ENCODE measurements at regions not wholly inside any gene's neighbourhood (a gene's known extent, or its start where the extent isn't known, plus 50 kb on each side); places are given as distances from the start of the nearest gene placed in this dataset.

GRCh38 chrX:6906608-6907007 is 240.9 kb upstream of the STS start:
- Histone ChIP-seq H3K4me1 (ENCODE audit: low read depth) (no peaks in the 10 kb centered on the region), H3K27me3 (no peaks in the 10 kb centered on the region), H3K9me3 (ENCODE audit: low read depth) (no peaks in the 10 kb centered on the region), H3K27ac (no peak overlapping the region), H3K36me3 (no peaks in the 10 kb centered on the region), H3K4me3 (no peak overlapping the region)
- no peak for DNase-seq (ENCODE audit: low read depth in 1 of 2, low spot score in 1 of 2)
- TF ChIP-seq CTCF (IDR thresholded peaks at IDR 0.05; ENCODE audit: low read depth, low read length), result no peak

GRCh38 chrX:6904156-6904555 is 243.4 kb upstream of the STS start:
- no peak overlapping the region for H3K27ac ChIP-seq
- TF ChIP-seq CTCF (IDR thresholded peaks at IDR 0.05; ENCODE audit: low read depth, low read length), result no peak
- no peaks in the 10 kb centered on the region for H3K4me1 ChIP-seq (ENCODE audit: low read depth)
- H3K36me3 ChIP-seq, result no peaks in the 10 kb centered on the region
- DNase-seq (ENCODE audit: low read depth in 1 of 2, low spot score in 1 of 2), result no peak
- no peaks in the 10 kb centered on the region for H3K9me3 ChIP-seq (ENCODE audit: low read depth)
- no peaks in the 10 kb centered on the region for H3K27me3 ChIP-seq
- no peak overlapping the region for H3K4me3 ChIP-seq

- DNase-seq (ENCODE audit: low read depth in 1 of 2, low spot score in 1 of 2), result peak in 1 of 2 donors; percentile 24
- Histone ChIP-seq H3K4me3 (no peak overlapping the region), H3K4me1 (ENCODE audit: low read depth) (peaks cover 18% of the 10 kb centered on the region), H3K27ac (peak overlapping the region; percentile 61), H3K27me3 (no peaks in the 10 kb centered on the region), H3K36me3 (no peaks in the 10 kb centered on the region), H3K9me3 (ENCODE audit: low read depth) (no peaks in the 10 kb centered on the region)
- TF ChIP-seq CTCF (IDR thresholded peaks at IDR 0.05; ENCODE audit: low read depth, low read length), result no peak
Observed at GRCh38 chrX:6898371-6898770, 249.1 kb upstream of the STS start.

- Histone ChIP-seq H3K27ac (no peak overlapping the region), H3K27me3 (no peaks in the 10 kb centered on the region), H3K4me1 (ENCODE audit: low read depth) (peaks cover 8% of the 10 kb centered on the region), H3K4me3 (no peak overlapping the region), H3K36me3 (no peaks in the 10 kb centered on the region), H3K9me3 (ENCODE audit: low read depth) (no peaks in the 10 kb centered on the region)
- DNase-seq (ENCODE audit: low read depth in 1 of 2, low spot score in 1 of 2), result no peak
- TF ChIP-seq CTCF (IDR thresholded peaks at IDR 0.05; ENCODE audit: low read depth, low read length), result no peak
Observed at GRCh38 chrX:6891404-6891803, 256.1 kb upstream of the STS start.

- H3K9me3 ChIP-seq (ENCODE audit: low read depth), result no peaks in the 10 kb centered on the region
- H3K27ac ChIP-seq, result no peak overlapping the region
- no peak overlapping the region for H3K4me3 ChIP-seq
- H3K36me3 ChIP-seq, result no peaks in the 10 kb centered on the region
- H3K4me1 ChIP-seq (ENCODE audit: low read depth), result peaks cover 8% of the 10 kb centered on the region
- no peak for TF ChIP-seq CTCF (IDR thresholded peaks at IDR 0.05; ENCODE audit: low read depth, low read length)
- no peak for DNase-seq (ENCODE audit: low read depth in 1 of 2, low spot score in 1 of 2)
- no peaks in the 10 kb centered on the region for H3K27me3 ChIP-seq
Observed at GRCh38 chrX:6890544-6891261, 256.8 kb upstream of the STS start.
